DND-41 (cell line): ENCODE measurements at regions not wholly inside any gene's neighbourhood (a gene's known extent, or its start where the extent isn't known, plus 50 kb on each side); places are given as distances from the start of the nearest gene placed in this dataset.

Experiments used
- ATAC-seq: fragments of 200-7000 bp; cut with Tn5 transposase; 3 replicates; pipeline ENCODE4 v1.9.1; 2021; ENCODE audit warnings: low read depth; ENCODE audit not compliant: insufficient read depth
- DNase-seq: peaks from one replicate; pipeline ENCODE4 v3.0.0-alpha.2; 2020
- H2AFZ ChIP-seq: 2 replicates; pipeline ENCODE4 v1.6.0; 2012; ENCODE audit warnings: low read depth, low read length
- H3K27ac ChIP-seq: 2 replicates; pipeline ENCODE4 v1.5.1; 2012; ENCODE audit warnings: low read length, inconsistent platforms
- H3K27me3 ChIP-seq: fragments of 200-600 bp; sonication (generic); 2 replicates; pipeline ENCODE4 v1.6.0; 2012; ENCODE audit warnings: low read length, mild to moderate bottlenecking, inconsistent platforms; ENCODE audit not compliant: insufficient read depth, poor library complexity
- H3K36me3 ChIP-seq: 2 replicates; pipeline ENCODE4 v1.5.1; 2012; ENCODE audit warnings: low read length, inconsistent platforms; ENCODE audit not compliant: insufficient read depth
- H3K4me1 ChIP-seq: 2 replicates; pipeline ENCODE4 v1.5.1; 2012; ENCODE audit warnings: mild to moderate bottlenecking, low read length; ENCODE audit not compliant: insufficient read depth
- H3K4me2 ChIP-seq: 2 replicates; pipeline ENCODE4 v1.6.0; 2012; ENCODE audit warnings: mild to moderate bottlenecking, moderate library complexity, low read length, inconsistent platforms; ENCODE audit not compliant: insufficient read depth
- H3K4me3 ChIP-seq, 2 experiments: fragments of 200-600 bp in 1 of 2; shearing (Covaris generic) in 1 of 2; 2 replicates each; pipeline ENCODE4 v1.5.1; 2012 to 2016; ENCODE audit warnings: inconsistent platforms in 2 of 2, low read length in 2 of 2, mild to moderate bottlenecking in 2 of 2, low read depth in 1 of 2, moderate library complexity in 1 of 2
- H3K79me2 ChIP-seq: 2 replicates; pipeline ENCODE4 v1.6.0; 2012; ENCODE audit warnings: low read length, inconsistent platforms; ENCODE audit not compliant: insufficient read depth
- H3K9ac ChIP-seq: 2 replicates; pipeline ENCODE4 v1.6.0; 2012; ENCODE audit warnings: low read depth, mild to moderate bottlenecking, inconsistent platforms, low read length, moderate library complexity
- H3K9me3 ChIP-seq: 2 replicates; pipeline ENCODE4 v1.5.1; 2012; ENCODE audit warnings: low read length, moderate library complexity, mild to moderate bottlenecking, inconsistent platforms; ENCODE audit not compliant: insufficient read depth, severe bottlenecking
- H4K20me1 ChIP-seq: 2 replicates; pipeline ENCODE4 v1.6.0; 2012; ENCODE audit warnings: low read length; ENCODE audit not compliant: insufficient read depth
- CTCF ChIP-seq: IDR thresholded peaks from 2 replicates; pipeline ENCODE4 v1.5.1; 2012; ENCODE audit warnings: borderline replicate concordance, low read length, moderate library complexity, mild to moderate bottlenecking; ENCODE audit not compliant: poor library complexity, severe bottlenecking; ENCODE audit errors: extremely low read depth
- EZH2 ChIP-seq: IDR thresholded peaks from 3 replicates; pipeline ENCODE4 v1.6.1; 2012; ENCODE audit warnings: borderline replicate concordance, low read depth, mild to moderate bottlenecking, moderate library complexity, low read length, inconsistent platforms; ENCODE audit not compliant: severe bottlenecking

- Histone ChIP-seq H2AFZ (no peak overlapping the region), H3K9ac (no peak overlapping the region), H3K9me3 (no peaks in the 10 kb centered on the region), H4K20me1 (no peaks in the 10 kb centered on the region), H3K4me2 (no peak overlapping the region), H3K4me1 (no peaks in the 10 kb centered on the region), H3K4me3 (no peak overlapping the region), H3K27ac (no peak overlapping the region), H3K36me3 (no peaks in the 10 kb centered on the region), H3K79me2 (no peaks in the 10 kb centered on the region), H3K27me3 (no peaks in the 10 kb centered on the region)
- ATAC-seq, result no peak
- TF ChIP-seq EZH2 (no peak), CTCF (no peak)
- DNase-seq, result no peak
Measured at GRCh38 chr1:67623906-67624305, 61.1 kb upstream of the GADD45A start.

GRCh38 chr1:67624680-67625079 lies 60.3 kb upstream of the GADD45A start:
- H3K4me2 ChIP-seq, result no peak overlapping the region
- H3K27me3 ChIP-seq, result no peaks in the 10 kb centered on the region
- H3K9me3 ChIP-seq, result no peaks in the 10 kb centered on the region
- H3K4me3 ChIP-seq, result no peak overlapping the region
- no peaks in the 10 kb centered on the region for H4K20me1 ChIP-seq
- no peaks in the 10 kb centered on the region for H3K79me2 ChIP-seq
- H3K9ac ChIP-seq, result no peak overlapping the region
- DNase-seq (no peak), ATAC-seq (no peak)
- H3K27ac ChIP-seq, result no peak overlapping the region
- H3K4me1 ChIP-seq, result no peaks in the 10 kb centered on the region
- H2AFZ ChIP-seq, result no peak overlapping the region
- TF ChIP-seq CTCF, result no peak
- TF ChIP-seq EZH2, result no peak
- H3K36me3 ChIP-seq, result no peaks in the 10 kb centered on the region

GRCh38 chr1:67626090-67626860 lies 58.7 kb upstream of the GADD45A start:
- Histone ChIP-seq H4K20me1 (no peaks in the 10 kb centered on the region), H3K9ac (no peak overlapping the region), H3K36me3 (no peaks in the 10 kb centered on the region), H3K27ac (no peak overlapping the region), H2AFZ (no peak overlapping the region), H3K27me3 (peaks cover 2% of the 10 kb centered on the region), H3K79me2 (no peaks in the 10 kb centered on the region), H3K9me3 (no peaks in the 10 kb centered on the region), H3K4me3 (no peak overlapping the region), H3K4me2 (no peak overlapping the region), H3K4me1 (no peaks in the 10 kb centered on the region)
- TF ChIP-seq EZH2 (no peak), CTCF (no peak)
- no peak for ATAC-seq
- no peak for DNase-seq
